Adrenal gland (tissue), 5 donors: ENCODE measurements at regions not wholly inside any gene's neighbourhood (a gene's known extent, or its start where the extent isn't known, plus 50 kb on each side); places are given as distances from the start of the nearest gene placed in this dataset.

Source experiments
- CTCF ChIP-seq, 6 experiments: fragments of 450-650 bp in 4 of 6; fragments of 200-600 bp in 2 of 6; sonication (generic) in 1 of 6; IDR thresholded peaks; 1 replicate in 5 of 6; 2 replicates in 1 of 6; pipeline versions ENCODE4 v1.5.1 to v1.8.0; 2016 to 2021; ENCODE audit warnings: antibody characterized with exemption in 6 of 6, mild to moderate bottlenecking in 2 of 6, moderate library complexity in 1 of 6
- POLR2A ChIP-seq, 2 donors: fragments of 450-650 bp; IDR thresholded peaks; one replicate each; pipeline ENCODE4 v1.6.1; 2017; ENCODE audit warnings: antibody characterized with exemption in 2 of 2, mild to moderate bottlenecking in 2 of 2, moderate library complexity in 1 of 2
- donor health status: DM: no; HTN: no; CAD: no.

- TF ChIP-seq CTCF (IDR thresholded peaks at IDR 0.05) (no peak), POLR2A (IDR thresholded peaks at IDR 0.05) (no peak)
Measured at GRCh38 chr16:47780213-47780875, 319.2 kb downstream of the PHKB start.
